GM19035 (cell line): ENCODE measurements at regions not wholly inside any gene's neighbourhood (a gene's known extent, or its start where the extent isn't known, plus 50 kb on each side); places are given as distances from the start of the nearest gene placed in this dataset.

Source experiments
- ATAC-seq: cut with Tn5 transposase; IDR thresholded peaks from one replicate; pipeline ENCODE4 v1.9.1; 2021; ENCODE audit not compliant: unreplicated experiment

DNA sequence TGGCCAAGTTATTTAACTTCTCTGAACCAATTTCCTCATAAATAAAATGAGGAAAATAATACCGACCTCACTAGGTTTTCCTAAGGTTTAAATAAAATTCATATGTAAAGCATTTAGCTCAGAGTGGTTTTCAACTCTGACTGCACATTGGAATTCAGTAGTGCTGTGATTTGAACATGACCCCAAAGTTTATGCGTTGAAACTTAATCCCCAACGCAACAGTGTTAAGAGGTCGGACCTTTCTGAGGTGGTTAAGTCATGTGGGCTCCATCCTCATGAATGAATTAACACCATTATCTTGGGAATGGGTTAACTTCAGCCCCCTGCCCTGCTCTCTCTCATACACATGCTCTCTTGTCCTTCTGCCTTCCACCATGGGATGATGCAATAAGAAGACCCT is 322.2 kb downstream of the AASDHPPT start:
- no peak for ATAC-seq

DNA sequence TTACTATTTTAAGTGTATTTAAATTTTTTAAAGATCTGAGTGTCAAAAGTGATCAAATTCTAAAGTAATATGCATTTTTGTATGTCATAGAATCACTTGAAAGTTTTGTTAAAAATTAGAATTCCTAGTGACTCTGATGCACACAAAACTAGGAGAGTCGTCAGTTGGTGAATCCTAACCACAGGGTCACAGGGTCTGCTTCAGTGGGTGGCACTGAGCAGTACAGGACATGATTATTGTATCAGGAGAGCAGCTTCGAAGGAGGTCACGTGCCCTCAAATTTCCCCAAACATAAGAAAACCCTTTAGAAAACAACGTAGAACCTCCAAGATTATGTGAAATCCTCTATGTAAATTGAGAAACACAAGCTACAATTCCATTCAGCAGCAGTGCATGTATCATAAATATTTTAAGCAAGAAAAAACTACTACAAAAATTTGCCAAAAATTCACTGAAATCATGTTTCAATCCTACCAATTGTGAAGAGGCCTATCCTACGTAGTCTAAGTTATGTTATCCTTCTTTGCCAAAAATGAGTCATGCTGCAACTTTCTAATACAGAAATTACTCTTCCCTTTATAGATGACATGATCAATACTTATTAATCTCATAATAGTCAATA is 323.6 kb downstream of the AASDHPPT start:
- ATAC-seq, result no peak

- no peak for ATAC-seq
Measured at GRCh38 chr11:106403751-106404150, 326.3 kb downstream of the AASDHPPT start.

GRCh38 chr11:106409222-106409621 is 331.8 kb downstream of the AASDHPPT start:
- no peak for ATAC-seq

DNA sequence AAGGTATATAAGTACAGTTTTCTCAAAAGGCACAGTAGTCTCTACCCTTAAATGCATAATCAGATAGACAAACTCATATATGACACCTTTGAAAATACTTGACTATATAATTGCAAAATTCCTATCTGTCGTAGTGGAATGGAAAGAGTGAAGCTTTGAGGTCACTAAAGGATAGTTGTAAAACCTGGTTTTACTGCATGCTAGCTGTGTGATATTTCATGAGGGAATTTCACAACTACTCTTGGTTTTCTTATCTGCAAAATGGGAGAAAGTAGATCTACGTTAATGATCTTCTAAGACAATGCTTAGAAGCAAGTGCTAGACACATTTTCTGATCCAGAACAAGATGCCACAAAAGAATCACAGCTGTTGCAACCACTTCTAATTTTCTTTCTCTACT is 332.2 kb downstream of the AASDHPPT start:
- no peak for ATAC-seq

GRCh38 chr11:106410902-106411301 is 333.4 kb downstream of the AASDHPPT start:
- ATAC-seq, result no peak

GRCh38 chr11:106413222-106413621 is 335.8 kb downstream of the AASDHPPT start:
- no peak for ATAC-seq

DNA sequence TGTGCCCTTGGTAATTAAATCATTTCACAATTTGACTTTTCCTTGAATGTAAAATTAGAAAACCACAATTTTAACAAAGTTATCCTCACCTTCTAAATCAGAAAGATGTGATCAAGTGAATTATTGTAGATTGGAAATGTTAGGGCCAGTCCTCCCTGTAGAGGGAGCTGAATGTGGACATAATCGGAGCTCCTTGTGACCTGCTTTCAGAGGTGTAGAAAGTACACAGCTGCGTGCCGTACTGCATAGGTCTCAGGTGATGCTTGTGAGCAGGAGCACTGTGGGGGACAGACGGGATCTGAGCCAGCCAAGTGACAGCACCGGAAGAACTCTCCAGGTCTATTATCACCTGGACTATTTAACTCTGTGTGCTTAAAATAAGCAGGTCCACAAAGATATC is 338.0 kb downstream of the AASDHPPT start:
- ATAC-seq, result no peak

- no peak for ATAC-seq
Measured at GRCh38 chr11:106418791-106419190, 341.3 kb downstream of the AASDHPPT start.

- ATAC-seq, result no peak
Measured at GRCh38 chr11:106420048-106420665, 342.7 kb downstream of the AASDHPPT start.

DNA sequence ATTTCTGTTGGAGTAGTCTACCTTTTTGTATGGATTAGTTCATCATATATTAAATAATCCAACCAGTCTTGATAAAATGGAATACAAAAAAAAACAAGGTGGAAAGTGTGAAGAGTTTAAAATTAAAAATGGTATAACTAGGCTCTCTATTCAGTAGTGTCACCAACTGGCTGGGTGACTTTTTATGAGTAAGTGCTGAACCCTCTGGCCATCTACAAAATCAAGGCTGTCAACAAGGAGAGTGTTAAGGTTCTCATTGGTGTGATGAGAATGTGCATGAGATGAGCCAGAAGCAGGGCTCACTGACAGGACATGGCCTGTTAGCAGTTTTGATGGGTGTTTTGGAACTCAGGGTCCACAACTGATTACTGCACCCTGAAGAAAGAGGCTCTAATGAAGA is 343.2 kb downstream of the AASDHPPT start:
- ATAC-seq, result no peak

DNA sequence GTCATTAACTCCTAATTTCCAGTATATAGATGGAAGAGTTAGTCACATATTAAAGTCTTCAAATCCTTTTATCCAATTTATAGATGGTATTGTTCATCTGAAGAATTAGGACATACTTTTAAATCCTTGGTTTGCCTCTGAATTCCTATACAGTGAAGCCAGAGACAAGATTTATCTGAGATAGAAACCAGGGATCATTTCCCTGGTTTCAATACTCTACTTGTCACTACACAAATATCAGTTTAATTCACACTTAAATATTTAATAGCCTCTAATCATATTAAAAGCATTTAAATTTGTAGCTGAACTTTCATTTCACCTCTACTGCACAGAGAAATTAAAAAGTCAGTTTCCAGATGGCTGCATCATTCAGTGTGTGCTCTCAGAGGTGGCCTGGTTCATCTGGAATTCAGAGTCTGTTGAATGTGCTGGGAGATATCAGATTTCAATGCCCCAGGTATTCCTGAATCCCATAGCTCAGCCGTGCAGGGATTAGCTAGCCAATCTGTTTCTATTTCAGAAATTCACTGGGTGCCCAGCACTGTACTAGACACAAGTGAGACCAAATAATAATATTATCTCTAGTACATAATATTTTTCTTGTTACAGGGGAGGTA is 344.3 kb downstream of the AASDHPPT start:
- no peak for ATAC-seq

GRCh38 chr11:106422583-106422982 is 345.1 kb downstream of the AASDHPPT start:
- no peak for ATAC-seq

DNA sequence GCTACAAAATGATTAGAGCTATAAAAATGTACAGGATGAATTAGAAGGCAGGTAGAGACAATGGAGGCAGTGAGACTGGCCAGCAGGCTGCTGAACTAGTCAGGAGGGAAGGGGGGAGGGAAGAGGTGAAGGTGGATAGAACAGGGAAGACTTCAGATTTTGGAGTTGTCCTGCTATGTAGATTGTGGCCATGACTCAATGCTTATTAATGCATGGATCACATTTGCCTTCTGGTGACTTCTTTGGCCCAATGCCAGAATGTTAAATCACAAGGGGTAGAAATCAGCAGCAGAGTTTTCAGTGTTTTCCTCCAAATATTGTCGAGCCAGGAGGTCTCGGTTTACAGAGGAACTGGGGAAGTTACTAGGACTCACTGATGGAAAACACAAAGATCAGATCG is 346.6 kb downstream of the AASDHPPT start:
- ATAC-seq, result no peak

- no peak for ATAC-seq
Measured at GRCh38 chr11:106425819-106426218, 348.4 kb downstream of the AASDHPPT start.

- no peak for ATAC-seq
Measured at GRCh38 chr11:106426696-106427095, 349.2 kb downstream of the AASDHPPT start.

DNA sequence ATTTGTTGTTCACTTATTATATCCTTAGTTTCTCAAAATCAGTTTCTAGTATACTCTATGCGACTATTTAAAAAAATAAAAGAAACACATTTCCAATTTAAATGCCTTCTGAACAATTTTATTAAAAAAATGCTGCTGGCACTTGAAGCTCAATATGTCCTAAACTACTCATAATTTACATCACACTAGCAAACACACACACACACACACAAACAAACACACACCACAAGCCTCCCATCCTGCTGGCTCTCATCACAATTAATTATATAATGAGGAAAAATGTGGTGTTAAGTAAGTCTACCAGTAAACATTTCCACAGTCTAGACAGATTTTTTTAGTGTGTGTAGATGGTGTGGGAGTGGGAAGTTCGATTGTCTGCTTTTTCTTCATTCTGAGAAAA is 350.3 kb downstream of the AASDHPPT start:
- ATAC-seq, result no peak

DNA sequence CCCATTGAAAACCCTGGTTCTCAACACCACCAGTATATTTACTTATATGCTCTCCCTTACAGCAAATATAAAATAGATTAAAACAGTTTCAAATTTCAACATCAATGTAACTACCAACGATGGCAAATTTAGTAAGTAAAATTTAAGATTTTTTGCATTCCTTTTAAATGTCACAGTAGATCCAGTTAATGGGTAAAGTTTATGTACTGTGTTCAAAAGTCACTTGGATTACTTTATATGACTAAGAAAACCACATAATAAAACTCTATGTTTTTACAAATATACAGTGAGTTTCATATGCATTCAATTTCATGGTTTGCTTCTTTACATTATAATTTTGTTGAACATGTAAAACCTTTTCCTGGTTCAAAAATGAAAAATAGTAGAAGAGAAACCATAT is 364.6 kb downstream of the AASDHPPT start:
- no peak for ATAC-seq

DNA sequence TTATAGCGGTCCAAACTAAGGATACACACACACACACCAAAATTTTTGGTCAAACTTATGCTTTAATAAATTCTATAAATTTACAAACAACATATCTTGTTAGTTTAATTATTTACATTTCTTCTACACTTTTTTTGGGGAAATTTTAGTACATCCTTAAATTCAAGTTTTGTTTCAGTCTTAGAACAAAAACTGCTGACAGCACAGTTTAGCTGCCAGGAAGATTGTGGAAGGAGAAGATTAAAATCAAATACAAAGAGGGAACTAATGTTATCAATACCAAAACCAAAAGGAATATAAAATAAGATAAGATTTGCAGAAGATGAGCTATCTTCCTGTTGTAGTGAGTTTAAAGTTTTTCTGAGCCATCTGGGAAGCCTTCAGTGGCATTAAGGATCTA is 368.8 kb downstream of the AASDHPPT start:
- no peak for ATAC-seq

DNA sequence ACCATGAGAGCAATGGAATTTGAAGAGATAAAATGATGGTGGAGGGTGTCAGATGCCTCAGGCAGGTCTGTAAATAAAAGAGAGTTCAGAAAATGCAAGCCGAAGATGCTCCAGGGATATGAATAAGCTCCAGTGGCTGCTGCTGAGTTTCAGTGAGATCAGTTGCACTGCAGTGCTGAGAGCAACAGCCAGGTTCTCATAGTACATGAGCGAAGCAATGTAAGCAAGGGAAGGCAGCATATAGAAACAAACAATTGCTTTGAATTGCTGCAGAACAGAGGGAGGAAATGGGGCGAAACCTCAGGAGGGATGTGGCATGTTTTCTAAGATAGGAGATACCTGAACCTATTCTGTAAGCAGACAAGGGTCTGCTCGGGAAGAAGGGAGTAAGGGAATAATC is 369.5 kb downstream of the AASDHPPT start:
- ATAC-seq, result no peak

DNA sequence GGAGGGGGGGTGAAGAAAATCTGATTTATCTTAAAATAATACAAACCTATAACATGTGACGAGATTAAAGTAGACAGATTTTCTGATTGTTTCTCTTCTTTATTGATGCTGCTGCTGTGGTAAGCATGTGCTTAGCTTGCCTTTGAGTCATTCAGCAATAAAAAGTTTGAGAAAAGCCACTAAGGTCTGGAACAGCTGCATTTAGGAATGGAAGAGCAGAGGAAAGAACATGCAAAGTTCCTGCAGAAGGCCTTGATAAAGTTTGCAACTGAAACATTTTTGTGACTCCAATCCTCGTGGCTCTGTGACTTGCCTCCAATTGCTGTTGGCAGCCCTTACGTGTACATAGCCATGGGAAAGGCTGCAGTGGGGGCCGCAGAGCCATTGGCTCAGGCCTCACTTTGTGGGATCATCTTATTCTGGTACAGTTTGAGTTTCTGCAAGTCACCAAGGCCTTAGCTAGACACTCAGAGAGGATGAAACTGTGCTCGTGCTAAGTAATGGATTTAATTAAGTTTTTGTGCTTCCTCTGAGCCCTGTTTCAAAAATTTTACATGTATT is 370.2 kb downstream of the AASDHPPT start:
- ATAC-seq, result no peak

- ATAC-seq, result no peak
Measured at GRCh38 chr11:106449763-106450162, 372.3 kb downstream of the AASDHPPT start.
